ENCODE measurements at regions not wholly inside any gene's neighbourhood (a gene's known extent, or its start where the extent isn't known, plus 50 kb on each side); places are given as distances from the start of the nearest gene placed in this dataset.

- TF ChIP-seq CTCF (IDR thresholded peaks at IDR 0.05), result no peak
- no peak for TF ChIP-seq POLR2A (IDR thresholded peaks at IDR 0.05)
Measured at GRCh38 chr6:71414486-71414885, 125.9 kb downstream of the OGFRL1 start.

Data from prostate gland (tissue), 2 donors.